ENCODE measurements at regions not wholly inside any gene's neighbourhood (a gene's known extent, or its start where the extent isn't known, plus 50 kb on each side); places are given as distances from the start of the nearest gene placed in this dataset.

- no peak overlapping the region for H3K23ac ChIP-seq (ENCODE audit: insufficient read length)
- CTCF ChIA-PET (ENCODE audit: partially characterized antibody) = interaction anchor here (0.9 to 3.5 kb wide), 2 partner anchors 10 to 12 kb away, joined by 4 to 16 read pairs; no protein-coding TSS in a partner anchor
- H3K36me3 ChIP-seq (ENCODE audit: control insufficient read depth in 2 of 4, insufficient read depth in 4 of 4, low read length in 3 of 4) = no peaks in the 10 kb centered on the region
- no peak for FAIRE-seq
- no peak overlapping the region for H2AFZ ChIP-seq (ENCODE audit: low read length)
- H4K8ac ChIP-seq (ENCODE audit: extremely low read depth, insufficient read depth, low read length) = no peak overlapping the region
- POLR2A ChIA-PET (ENCODE audit: partially characterized antibody) = no interaction called here
- H3K4me2 ChIP-seq (ENCODE audit: insufficient read depth in 1 of 2, low read depth in 2 of 2, low read length in 2 of 2) = no peak overlapping the region
- H2BK12ac ChIP-seq (ENCODE audit: low read depth, low read length) = no peak overlapping the region
- H3K9me3 ChIP-seq (ENCODE audit: insufficient read depth in 2 of 2, low read depth in 1 of 2, low read length in 1 of 2) = peaks cover 0 to 3% of the 10 kb centered on the region in 2 experiments; a peak in 1 of 4 replicates
- WGBS, 2 experiments (ENCODE audit: extremely low coverage in 1 of 2, insufficient coverage in 1 of 2, insufficient read length in 1 of 2, insufficient replicate concordance in 2 of 2, low coverage in 1 of 2, low lambda C conversion rate in 2 of 2, missing lambda C conversion rate in 1 of 2) = 89% methylated on average over 7 of the region's 7 CpGs; no CpG with 5 or more reads in 1 of the 2 experiments
- no peak overlapping the region for H2BK120ac ChIP-seq (replicated peaks; ENCODE audit: low read depth, low read length)
- no peaks in the 10 kb centered on the region for H3K79me1 ChIP-seq (ENCODE audit: low read depth, low read length)
- H2BK20ac ChIP-seq (ENCODE audit: low read length) = no peak overlapping the region
- no peak overlapping the region for H3K18ac ChIP-seq (ENCODE audit: extremely low read depth, low read length)
- H4K20me1 ChIP-seq (replicated peaks in 1 of 2; ENCODE audit: control insufficient read depth in 1 of 2, insufficient read depth in 2 of 2, low read length in 2 of 2) = no peaks in the 10 kb centered on the region
- H3K4me1 ChIP-seq (replicated peaks in 1 of 4; ENCODE audit: control insufficient read depth in 3 of 4, insufficient read depth in 4 of 4, low read length in 3 of 4) = no peaks in the 10 kb centered on the region
- no peak overlapping the region for H3K56ac ChIP-seq (replicated peaks; ENCODE audit: insufficient read length, low read depth, low read length)
- H2AK5ac ChIP-seq (ENCODE audit: low read depth, low read length) = no peak overlapping the region
- no peak overlapping the region for H4K5ac ChIP-seq (ENCODE audit: insufficient read length, low read depth, low read length)
- H2BK15ac ChIP-seq (ENCODE audit: low read length) = no peak overlapping the region
- no peaks in the 10 kb centered on the region for H3K23me2 ChIP-seq (ENCODE audit: low read depth, low read length)
- no peak for DNase-seq (ENCODE audit: low read depth in 1 of 2, low spot score in 2 of 2)
- H3K4me3 ChIP-seq (ENCODE audit: extremely low read depth in 1 of 4, insufficient read depth in 2 of 4, low read depth in 3 of 4, low read length in 4 of 4) = no peak overlapping the region
- no peak overlapping the region for H3K9ac ChIP-seq (replicated peaks in 1 of 4; ENCODE audit: extremely low read depth in 1 of 4, low read depth in 3 of 4, low read length in 3 of 4)
- H3K14ac ChIP-seq (ENCODE audit: insufficient read length) = no peak overlapping the region
- H3K4ac ChIP-seq (replicated peaks; ENCODE audit: insufficient read length, low read depth, low read length) = no peak overlapping the region
- no peak overlapping the region for H2BK5ac ChIP-seq (ENCODE audit: low read depth, low read length)
- H4K91ac ChIP-seq (replicated peaks; ENCODE audit: insufficient read length, low read length) = no peak overlapping the region
- no peak overlapping the region for H3K27ac ChIP-seq (ENCODE audit: low read depth, low read length)
- H3K79me2 ChIP-seq (ENCODE audit: control insufficient read depth in 1 of 2, insufficient read depth in 2 of 2, low read length in 2 of 2) = no peaks in the 10 kb centered on the region
- H3K27me3 ChIP-seq (replicated peaks in 1 of 4; ENCODE audit: control insufficient read depth in 3 of 4, extremely low read depth in 1 of 4, insufficient read depth in 3 of 4, low read length in 3 of 4) = no peaks in the 10 kb centered on the region
- no peak for TF ChIP-seq RFX5 (IDR thresholded peaks at IDR 0.05; ENCODE audit: borderline replicate concordance, low read depth, low read length)
- TF ChIP-seq YY1 (IDR thresholded peaks at IDR 0.05; ENCODE audit: low read depth, low read length) = no peak
- no peak for TF ChIP-seq TAF7 (optimal IDR thresholded peaks at IDR 0.05; ENCODE audit: borderline replicate concordance, low read depth, low read length)
- TF ChIP-seq POU5F1 (IDR thresholded peaks at IDR 0.05; ENCODE audit: low read depth, low read length) = no peak
- TF ChIP-seq JUN (IDR thresholded peaks at IDR 0.05; ENCODE audit: low read depth, low read length) = no peak
- no peak for TF ChIP-seq HDAC6 (IDR thresholded peaks at IDR 0.05; ENCODE audit: low read depth, low read length)
- no peak for TF ChIP-seq MAX (IDR thresholded peaks at IDR 0.05)
- no peak for TF ChIP-seq EGR1 (IDR thresholded peaks at IDR 0.05; ENCODE audit: borderline replicate concordance, low read depth, low read length)
- no peak for TF ChIP-seq NANOG (IDR thresholded peaks at IDR 0.05; ENCODE audit: insufficient read depth, low read depth, low read length, poor library complexity, severe bottlenecking)
- no peak for TF ChIP-seq ATF2 (IDR thresholded peaks at IDR 0.05; ENCODE audit: low read length)
- no peak for TF ChIP-seq CBX8 (IDR thresholded peaks at IDR 0.05; ENCODE audit: borderline replicate concordance, low read depth, low read length)
These were observed 463.6 kb upstream of the KCNMB2 start for GRCh38 chr3:178072391-178073305.
